Fibroblast of skin of back (primary cell): ENCODE measurements at regions not wholly inside any gene's neighbourhood (a gene's known extent, or its start where the extent isn't known, plus 50 kb on each side); places are given as distances from the start of the nearest gene placed in this dataset.

Experiments
- DNase-seq: peaks from one replicate; pipeline ENCODE4 v3.0.0-alpha.2; 2013

DNA sequence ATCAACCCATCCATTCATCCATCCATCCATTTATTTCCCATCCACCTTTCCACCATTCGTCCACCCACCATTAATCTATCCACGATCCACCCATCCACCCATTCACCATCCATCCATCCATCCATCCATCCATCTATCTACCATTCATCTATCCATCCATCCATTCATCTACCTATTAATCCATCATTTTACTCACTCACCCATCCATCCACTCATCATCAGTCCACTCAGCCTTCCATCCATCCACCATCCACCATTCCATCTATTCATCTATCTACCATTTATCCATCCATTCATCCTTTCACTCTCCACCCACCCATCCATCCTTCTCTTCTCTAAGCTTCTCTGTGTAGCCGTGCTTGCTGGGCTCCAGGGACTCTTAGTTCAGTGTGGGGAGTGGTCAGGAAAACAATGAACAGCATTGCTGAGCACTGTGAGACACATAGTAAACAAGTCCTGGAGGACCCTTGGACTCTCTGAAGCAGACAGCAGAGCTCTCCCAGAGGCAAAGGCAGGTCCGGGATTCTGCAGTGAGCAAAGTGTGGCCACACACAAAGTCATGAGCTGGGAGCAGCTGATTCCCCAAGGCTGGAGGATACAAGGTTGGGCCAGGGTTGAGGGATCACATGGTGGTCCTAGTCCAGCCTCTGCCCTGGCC lies 642.2 kb downstream of the BRD1 start:
- no peak for DNase-seq

DNA sequence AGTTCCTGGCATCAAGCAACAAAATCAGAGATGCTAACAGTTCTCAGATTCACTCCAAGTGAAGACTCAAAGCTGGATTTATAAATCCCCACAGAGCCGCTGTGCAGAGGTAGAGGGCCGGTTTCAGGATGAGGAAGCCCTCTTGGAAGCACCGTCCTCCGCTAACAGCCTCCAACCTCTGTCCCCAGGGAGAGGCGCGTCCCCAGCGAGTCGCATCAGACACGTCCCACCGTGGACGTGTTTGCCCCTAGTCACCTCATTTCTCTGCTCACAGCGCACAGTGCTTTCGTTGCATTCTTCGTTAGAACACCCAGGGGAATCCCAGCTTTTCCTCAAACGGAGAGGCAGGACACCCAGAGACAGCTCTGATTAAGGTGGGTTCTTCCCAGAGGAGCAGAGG lies 642.9 kb downstream of the BRD1 start:
- DNase-seq, result no peak

DNA sequence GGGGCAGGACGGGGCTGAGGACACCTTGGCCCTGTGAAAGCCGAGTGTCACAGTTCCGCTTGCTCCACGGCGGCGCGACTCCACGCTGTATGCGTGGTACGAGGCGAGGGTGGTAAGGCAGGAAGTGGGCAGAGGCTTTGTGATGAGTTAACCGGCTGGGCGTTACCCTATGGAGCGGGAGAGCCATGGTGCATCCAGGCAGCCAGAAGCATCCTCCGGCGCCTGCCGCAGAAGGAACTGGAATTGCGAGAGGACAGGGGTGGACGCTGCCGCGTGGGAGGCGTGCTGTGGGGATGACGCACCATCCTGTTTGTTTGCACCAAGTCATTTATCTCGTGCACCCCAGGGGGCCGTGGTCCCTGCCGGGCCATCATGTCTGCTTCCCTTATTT lies 643.9 kb downstream of the BRD1 start:
- DNase-seq, result no peak

GRCh38 chr22:49183208-49183825 lies 644.4 kb downstream of the BRD1 start:
- no peak for DNase-seq

DNA sequence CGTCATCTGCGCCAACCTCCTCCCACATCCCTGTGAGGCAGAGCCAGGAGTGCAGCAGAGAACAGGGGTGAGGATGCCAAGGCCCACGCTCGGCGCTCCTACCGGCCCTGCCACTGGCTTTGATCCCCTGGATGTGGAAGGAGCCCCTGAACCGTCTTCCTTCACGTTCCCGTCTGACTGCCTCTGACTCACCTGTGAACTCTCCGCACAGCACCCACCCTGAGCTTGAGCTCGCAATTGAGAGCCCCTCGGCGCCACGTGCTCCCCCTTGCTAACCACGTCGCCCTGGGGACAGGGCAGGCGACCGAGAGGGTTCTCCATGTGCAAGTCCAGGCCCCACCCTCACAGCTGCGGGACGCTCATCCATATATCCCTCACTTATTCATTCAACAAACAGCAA lies 645.3 kb downstream of the BRD1 start:
- no peak for DNase-seq

DNA sequence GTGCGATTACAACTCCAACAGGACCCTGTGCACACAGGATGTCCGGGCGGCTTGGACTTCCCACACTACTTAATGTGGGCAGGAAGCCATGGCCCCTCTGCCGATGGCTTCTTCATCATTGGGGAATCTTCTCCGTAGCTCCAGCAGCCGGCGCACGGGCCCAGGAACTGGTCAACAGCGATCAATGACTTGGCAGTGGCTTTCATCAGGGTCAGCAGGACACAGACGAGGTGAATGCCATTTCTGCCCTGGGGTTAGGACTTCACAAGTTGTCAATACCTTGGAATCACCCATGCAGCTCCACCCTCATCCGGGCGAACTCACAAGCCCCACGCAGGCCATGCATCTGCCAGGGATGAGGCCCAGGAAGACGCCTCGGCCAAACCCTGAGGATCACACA lies 645.7 kb downstream of the BRD1 start:
- DNase-seq, result no peak

DNA sequence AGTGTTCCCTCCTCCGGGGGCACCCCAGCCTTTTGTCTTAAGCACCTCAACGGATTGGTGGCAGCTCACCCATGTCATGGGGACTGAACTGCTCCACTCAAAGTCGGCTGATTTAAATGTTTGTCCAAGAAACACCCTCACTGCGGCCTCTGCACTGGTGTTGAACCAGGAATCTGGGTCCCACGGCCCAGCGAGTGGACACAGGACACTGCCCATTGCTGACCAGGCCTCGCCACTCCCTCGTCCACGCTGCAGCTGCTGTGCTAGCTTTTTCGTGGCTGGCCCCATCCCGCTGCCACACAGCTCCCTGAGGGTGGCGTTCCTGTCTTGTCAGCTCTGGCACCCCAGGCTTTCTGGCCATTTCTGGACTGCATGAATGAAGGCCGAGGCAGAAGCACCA lies 646.2 kb downstream of the BRD1 start:
- no peak for DNase-seq

- no peak for DNase-seq
Observed at GRCh38 chr22:49180683-49181024, 647.0 kb downstream of the BRD1 start.

DNA sequence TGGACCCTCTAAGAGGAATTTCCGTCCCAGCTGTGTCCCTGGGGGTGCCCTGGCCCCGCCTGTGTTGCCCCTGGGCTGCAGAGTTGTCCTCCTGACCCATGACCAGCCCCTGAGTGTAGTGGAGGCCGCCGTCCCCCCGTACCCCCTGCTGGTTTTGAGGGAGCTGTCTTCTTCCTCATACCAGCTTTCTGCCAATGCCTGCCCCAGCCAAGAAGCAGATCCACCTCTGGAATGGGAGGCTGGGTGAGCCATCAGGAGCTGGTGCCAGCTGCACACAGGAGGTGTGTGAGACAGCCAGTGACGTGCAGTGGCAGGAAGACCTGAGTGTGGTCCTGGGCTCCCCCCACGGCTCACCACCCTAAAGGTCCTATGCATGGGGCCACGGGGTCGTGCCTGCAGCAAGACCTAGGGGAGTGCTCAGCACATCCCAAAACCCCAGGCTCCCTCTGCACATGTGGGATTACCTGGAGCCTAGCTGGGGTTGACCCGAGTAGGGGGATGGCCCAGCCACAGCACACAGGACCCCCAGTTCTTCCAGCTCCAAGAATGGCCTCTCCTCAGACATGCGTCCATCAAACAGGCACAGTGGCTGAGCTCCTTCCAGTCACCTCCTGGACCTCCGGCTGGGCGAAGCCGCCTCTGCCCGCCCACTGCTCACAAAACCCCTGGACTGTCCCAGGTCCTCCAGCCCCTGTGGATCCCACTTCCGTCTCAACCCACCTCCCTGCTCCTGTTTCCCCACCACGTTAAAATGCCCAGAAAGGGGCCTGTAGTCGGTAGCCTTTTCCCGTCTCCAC lies 647.6 kb downstream of the BRD1 start:
- no peak for DNase-seq

- no peak for DNase-seq
Observed at GRCh38 chr22:49179175-49179574, 648.5 kb downstream of the BRD1 start.

DNA sequence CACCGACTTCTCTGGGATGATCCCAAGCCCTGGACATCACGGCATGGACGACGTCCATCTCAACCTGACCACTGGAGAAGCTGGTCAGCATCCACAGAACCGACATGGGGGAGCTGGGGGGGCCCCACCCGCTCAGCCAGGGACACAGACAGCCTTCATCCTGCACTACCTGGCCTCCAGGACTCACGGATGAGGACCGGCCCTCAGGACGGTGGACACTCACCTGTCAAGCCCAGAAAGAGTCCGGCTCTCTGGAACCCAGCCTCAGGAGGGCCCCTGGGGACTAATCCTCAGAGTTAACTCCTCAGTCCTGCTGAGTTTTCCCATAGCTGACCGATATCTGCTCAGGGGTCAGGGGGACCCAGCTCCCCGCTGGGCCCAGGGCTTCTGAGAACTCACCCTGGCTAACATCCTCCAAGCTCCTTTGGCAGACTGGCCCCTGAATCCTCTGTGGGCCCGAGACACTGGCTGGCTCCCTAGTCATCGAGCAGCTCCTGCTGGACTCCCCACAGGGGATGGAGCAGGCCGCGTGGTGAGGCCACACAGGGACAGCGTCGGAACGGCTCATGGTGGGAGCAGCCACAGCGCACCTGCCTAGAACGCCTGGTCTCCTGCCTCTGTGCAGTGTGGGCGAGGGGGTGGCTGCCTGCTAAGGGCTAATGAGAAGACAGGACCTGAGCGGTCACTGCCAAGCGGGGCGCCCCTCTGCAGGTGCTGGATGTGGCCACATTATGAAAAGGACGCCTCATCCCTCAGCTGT lies 649.2 kb downstream of the BRD1 start:
- no peak for DNase-seq

GRCh38 chr22:49177666-49178065 lies 650.0 kb downstream of the BRD1 start:
- DNase-seq, result no peak

DNA sequence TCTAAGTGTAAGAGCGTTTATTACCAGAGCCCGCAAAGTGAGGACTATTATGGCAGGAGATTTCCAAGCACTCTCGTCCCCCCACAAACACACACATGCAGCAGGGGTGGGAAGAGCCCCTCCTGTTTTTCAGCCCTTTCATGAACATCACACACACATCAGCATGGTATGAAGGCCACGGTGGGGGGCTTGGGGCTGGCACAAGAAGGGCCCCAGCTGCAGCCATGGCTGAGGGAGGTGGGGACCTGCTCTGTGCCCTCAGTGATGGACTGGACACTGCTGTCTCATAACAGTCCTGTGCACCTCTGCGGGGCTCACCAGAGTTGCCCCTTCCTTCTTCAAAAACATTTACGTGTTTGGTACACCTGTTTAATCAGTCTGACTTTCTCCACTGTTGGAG lies 650.7 kb downstream of the BRD1 start:
- no peak for DNase-seq

DNA sequence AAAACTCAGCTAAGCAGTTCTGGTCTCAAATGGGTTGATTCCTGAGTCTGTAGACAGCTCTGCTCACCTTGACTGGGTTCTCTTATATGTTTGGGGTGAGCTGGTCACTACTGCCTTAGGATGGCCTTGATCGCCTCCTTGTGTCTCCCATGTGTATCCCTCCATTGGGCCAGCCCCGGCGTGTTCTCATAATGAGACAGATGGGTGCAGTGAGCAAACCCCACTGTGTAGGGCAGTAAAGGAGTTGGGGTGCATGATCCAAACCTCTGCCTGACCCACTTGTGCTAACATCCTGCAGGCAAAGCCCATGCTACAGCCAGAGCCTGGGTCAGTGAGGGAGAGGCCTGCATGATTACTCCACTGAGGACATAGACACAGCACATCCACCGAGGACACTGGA lies 657.6 kb downstream of the BRD1 start:
- no peak for DNase-seq

GRCh38 chr22:49169074-49169744 lies 658.5 kb downstream of the BRD1 start:
- no peak for DNase-seq

GRCh38 chr22:49168219-49168813 lies 659.4 kb downstream of the BRD1 start:
- no peak for DNase-seq

DNA sequence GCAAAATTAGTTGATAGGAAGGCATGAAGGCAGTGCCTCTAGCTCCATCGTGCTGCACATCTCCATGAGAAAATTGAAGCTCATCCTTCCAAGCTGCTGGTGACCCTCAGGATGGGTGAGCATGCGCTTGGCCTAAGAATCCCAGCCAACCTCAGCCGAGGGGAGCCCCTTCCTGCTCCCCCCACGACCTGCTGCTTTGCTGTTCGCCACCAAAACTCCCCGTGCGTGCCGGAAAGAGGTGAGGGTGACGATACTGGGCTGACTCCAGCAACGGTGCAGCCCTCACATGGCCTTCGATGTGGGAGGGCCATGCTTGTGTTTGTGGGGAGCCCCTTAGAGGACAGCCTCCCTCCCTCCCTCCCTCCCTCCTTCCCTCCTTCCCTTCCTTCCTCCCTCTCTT lies 660.9 kb downstream of the BRD1 start:
- no peak for DNase-seq

DNA sequence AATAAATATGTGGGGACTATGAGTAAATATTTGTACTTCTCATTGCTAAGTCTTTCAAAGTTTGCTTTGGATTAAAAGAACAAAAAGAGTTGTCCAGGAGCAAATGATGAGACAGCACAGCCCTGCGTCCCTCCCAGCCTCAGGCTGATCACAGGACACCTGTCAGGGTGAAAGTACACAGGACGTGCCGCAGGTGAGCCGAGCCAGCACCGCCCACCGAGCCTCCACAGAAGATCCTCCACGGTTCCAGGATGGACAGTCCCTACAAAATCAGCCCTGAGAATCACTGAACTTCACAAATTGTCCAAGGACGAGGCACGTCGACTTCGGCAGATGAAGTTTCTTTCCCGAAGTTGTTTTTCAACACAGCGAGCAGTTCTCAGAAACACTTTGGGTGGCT lies 661.5 kb downstream of the BRD1 start:
- no peak for DNase-seq

GRCh38 chr22:49164773-49165320 lies 662.8 kb downstream of the BRD1 start:
- DNase-seq, result no peak

DNA sequence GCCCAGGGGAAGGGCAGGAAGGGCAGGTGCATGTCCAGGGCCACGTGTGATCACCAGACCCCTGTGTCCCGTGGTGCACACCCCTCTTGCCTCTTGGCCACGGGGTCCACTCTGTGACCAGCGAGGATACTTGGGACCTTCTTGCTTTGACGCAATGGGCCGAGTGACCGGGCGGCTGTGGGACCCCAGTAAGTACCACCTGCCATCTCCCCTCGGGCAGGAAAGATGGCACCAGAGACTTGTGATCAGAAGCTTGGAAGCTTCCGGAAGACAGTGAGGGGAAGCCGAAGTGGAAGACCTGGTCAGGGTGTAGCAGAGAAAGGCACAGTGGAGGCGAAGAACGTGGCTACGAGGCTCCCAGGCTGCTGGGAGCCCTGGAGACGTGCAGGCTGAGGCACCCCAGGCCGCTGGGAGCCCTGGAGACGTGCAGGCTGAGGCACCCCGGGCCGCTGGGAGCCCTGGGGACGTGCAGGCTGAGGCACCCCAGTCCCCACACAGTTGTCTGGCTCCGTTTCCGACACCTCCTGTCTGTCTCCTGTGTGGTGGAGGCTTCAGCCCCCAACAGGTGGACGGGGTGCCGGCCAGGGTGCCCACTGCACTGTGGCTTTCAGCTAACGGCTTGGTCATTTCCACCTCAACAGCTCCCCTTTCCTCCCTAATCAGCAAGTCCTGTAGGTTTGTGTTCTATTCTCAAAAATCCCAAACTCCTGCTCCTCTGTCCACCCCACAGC lies 663.5 kb downstream of the BRD1 start:
- no peak for DNase-seq

DNA sequence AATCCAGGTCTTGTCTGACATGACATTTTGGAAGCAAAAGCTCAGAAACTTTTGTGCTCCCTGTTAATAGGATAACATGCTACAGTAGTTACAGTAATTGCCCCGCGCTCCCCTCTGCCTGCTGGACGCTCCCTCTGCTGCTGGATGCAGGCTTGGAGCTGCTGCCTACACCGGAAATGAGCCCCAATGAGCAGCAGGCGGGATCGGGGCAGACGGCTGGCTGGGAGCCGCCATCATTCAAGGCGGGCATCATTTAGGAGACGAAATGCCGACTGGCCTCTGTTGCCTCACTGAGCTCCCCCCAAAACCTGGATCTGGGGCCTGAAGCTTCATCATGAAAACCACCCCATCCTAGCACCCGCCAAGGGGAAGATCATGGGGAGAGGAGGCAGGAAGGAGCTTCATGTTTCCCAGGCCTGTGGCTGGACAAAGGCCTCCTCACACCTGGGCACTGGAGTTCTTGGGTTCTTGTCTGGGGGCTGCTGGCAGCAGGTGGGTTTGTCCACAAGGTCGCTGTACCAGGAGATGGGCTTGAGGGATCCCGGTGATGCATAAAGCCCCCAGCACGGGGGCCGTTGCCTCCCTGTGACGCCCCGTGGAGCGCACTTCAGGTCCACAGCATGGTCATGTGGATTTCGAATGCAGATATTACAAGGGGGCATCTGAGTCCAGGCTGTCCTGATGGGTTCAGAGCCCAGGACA lies 664.3 kb downstream of the BRD1 start:
- DNase-seq, result no peak
